WTC11 (cell line): ENCODE measurements at regions not wholly inside any gene's neighbourhood (a gene's known extent, or its start where the extent isn't known, plus 50 kb on each side); places are given as distances from the start of the nearest gene placed in this dataset.

Experiments used
- ATAC-seq: fragments of 200-7000 bp; cut with Tn5 transposase; 2 replicates; pipeline ENCODE4 v1.10.0; 2021; ENCODE audit warnings: mild to moderate bottlenecking, moderate library complexity
- CTCF ChIA-PET: fragments of 300-600 bp; sonication (Branson Sonifier 250); formaldehyde crosslinking; loops from one replicate; lab custom pipeline; 2021; ENCODE audit warnings: antibody characterized with exemption; lab: Charles Lee
- POLR2A ChIA-PET: fragments of 350-600 bp; sonication (Branson Sonifier 250); formaldehyde crosslinking; loops from one replicate; lab custom pipeline; 2021; ENCODE audit warnings: antibody characterized with exemption; lab: Charles Lee
- DNase-seq: peaks from one replicate; pipeline ENCODE4 v3.0.0; 2021; ENCODE audit warnings: low spot score
- H3K27ac Mint-ChIP-seq: 2 replicates; pipeline ENCODE4 v1.8.0; 2021; ENCODE audit warnings: mixed read lengths
- H3K27me3 Mint-ChIP-seq: 2 replicates; pipeline ENCODE4 v1.8.0; 2021; ENCODE audit warnings: low read depth, mild to moderate bottlenecking, moderate library complexity, mixed read lengths
- H3K36me3 Mint-ChIP-seq: 2 replicates; pipeline ENCODE4 v1.8.0; 2021; ENCODE audit warnings: mixed read lengths
- H3K4me1 Mint-ChIP-seq: 2 replicates; pipeline ENCODE4 v1.8.0; 2022; ENCODE audit warnings: mixed read lengths
- H3K4me3 Mint-ChIP-seq: 2 replicates; pipeline ENCODE4 v1.8.0; 2021; ENCODE audit warnings: mild to moderate bottlenecking, moderate library complexity, mixed read lengths
- H3K9me3 Mint-ChIP-seq: 2 replicates; pipeline ENCODE4 v1.8.0; 2021; ENCODE audit warnings: mixed read lengths
- CBFB ChIP-seq: sonication (generic); formaldehyde crosslinking; IDR thresholded peaks from 2 replicates; pipeline ENCODE4 v1.8.1; 2022; ENCODE audit warnings: mild to moderate bottlenecking, low read depth, missing genetic modification reagents
- IRF2 ChIP-seq: sonication (generic); formaldehyde crosslinking; IDR thresholded peaks from 2 replicates; pipeline ENCODE4 v1.8.0; 2022; ENCODE audit warnings: low read depth, missing genetic modification reagents, borderline replicate concordance
- JAZF1 ChIP-seq: fragments of 250-450 bp; sonication (Bioruptor Pico); IDR thresholded peaks from 2 replicates; pipeline ENCODE4 v1.9.0; 2021; ENCODE audit warnings: moderate library complexity, mild to moderate bottlenecking, inconsistent platforms
- NFATC4 ChIP-seq: fragments of 250-450 bp; sonication (Bioruptor Pico); IDR thresholded peaks from 2 replicates; pipeline ENCODE4 v1.9.0; 2021; ENCODE audit warnings: mild to moderate bottlenecking
- NR1H2 ChIP-seq: sonication (generic); formaldehyde crosslinking; IDR thresholded peaks from 2 replicates; pipeline ENCODE4 v1.9.0; 2021; ENCODE audit warnings: mild to moderate bottlenecking, moderate library complexity, missing genetic modification reagents
- NR3C1 ChIP-seq: sonication (generic); formaldehyde crosslinking; conservative IDR thresholded peaks from 2 replicates; pipeline ENCODE4 v1.8.1; 2023; ENCODE audit warnings: low read depth, mild to moderate bottlenecking, missing genetic modification reagents
- RELA ChIP-seq: sonication (generic); formaldehyde crosslinking; IDR thresholded peaks from 2 replicates; pipeline ENCODE4 v1.8.1; 2022; ENCODE audit warnings: missing genetic modification reagents, mild to moderate bottlenecking, borderline replicate concordance
- SMAD4 ChIP-seq: sonication (generic); formaldehyde crosslinking; IDR thresholded peaks from 2 replicates; pipeline ENCODE4 v1.8.0; 2022; ENCODE audit warnings: mild to moderate bottlenecking, missing genetic modification reagents
- SP1 ChIP-seq: sonication (generic); formaldehyde crosslinking; conservative IDR thresholded peaks from 2 replicates; pipeline ENCODE4 v1.8.1; 2022; ENCODE audit warnings: missing genetic modification reagents
- ZNF138 ChIP-seq: sonication (generic); formaldehyde crosslinking; conservative IDR thresholded peaks from 2 replicates; pipeline ENCODE4 v1.8.1; 2022; ENCODE audit warnings: mild to moderate bottlenecking, moderate library complexity, missing genetic modification reagents
- TF ChIP-seq, protein P1 (sequence below): fragments of 250-450 bp; sonication (Bioruptor Pico); IDR thresholded peaks from 2 replicates; pipeline ENCODE4 v1.9.0; 2021; ENCODE audit warnings: moderate library complexity, mild to moderate bottlenecking, inconsistent platforms, borderline replicate concordance
- TF ChIP-seq, protein P2 (sequence below): sonication (generic); formaldehyde crosslinking; IDR thresholded peaks from 2 replicates; pipeline ENCODE4 v1.8.1; 2022; ENCODE audit warnings: low read depth, mild to moderate bottlenecking, moderate library complexity, missing genetic modification reagents, borderline replicate concordance
- TF ChIP-seq, protein P3 (sequence below): sonication (generic); formaldehyde crosslinking; conservative IDR thresholded peaks from 2 replicates; pipeline ENCODE4 v1.8.1; 2023; ENCODE audit warnings: mild to moderate bottlenecking, low read depth, missing genetic modification reagents, moderate library complexity
- TF ChIP-seq, protein P4 (sequence below): sonication (generic); formaldehyde crosslinking; IDR thresholded peaks from 2 replicates; pipeline ENCODE4 v1.8.0; 2023; ENCODE audit warnings: mild to moderate bottlenecking, missing genetic modification reagents
- TF ChIP-seq, protein P5 (sequence below): sonication (generic); formaldehyde crosslinking; IDR thresholded peaks from 2 replicates; pipeline ENCODE4 v1.8.1; 2023; ENCODE audit warnings: mild to moderate bottlenecking, missing genetic modification reagents, moderate library complexity
- TF ChIP-seq, protein P6 (sequence below): sonication (generic); formaldehyde crosslinking; IDR thresholded peaks from 2 replicates; pipeline ENCODE4 v1.8.1; 2023; ENCODE audit warnings: mild to moderate bottlenecking, missing genetic modification reagents

DNA sequence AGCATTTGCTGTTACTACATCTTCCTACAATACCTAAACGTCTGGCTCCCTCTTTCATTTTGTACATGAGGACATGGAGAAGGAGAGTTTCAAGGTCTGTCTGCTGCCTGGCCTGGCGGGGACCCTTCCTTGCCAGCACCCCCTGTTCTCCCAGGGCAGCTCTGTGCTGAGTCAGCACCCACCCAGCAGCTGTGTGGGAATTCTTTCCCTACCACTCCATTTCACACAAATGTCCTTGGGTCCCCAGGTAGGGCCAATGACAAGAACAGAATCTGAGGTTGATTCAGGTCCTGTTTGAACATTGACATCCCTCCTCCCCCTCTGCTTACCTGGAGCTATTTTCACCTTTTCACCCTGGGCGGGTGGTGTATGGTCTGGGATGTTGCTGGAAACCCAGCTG is 129.9 kb upstream of the ITGA6 start:
- TF ChIP-seq, protein P1, sequence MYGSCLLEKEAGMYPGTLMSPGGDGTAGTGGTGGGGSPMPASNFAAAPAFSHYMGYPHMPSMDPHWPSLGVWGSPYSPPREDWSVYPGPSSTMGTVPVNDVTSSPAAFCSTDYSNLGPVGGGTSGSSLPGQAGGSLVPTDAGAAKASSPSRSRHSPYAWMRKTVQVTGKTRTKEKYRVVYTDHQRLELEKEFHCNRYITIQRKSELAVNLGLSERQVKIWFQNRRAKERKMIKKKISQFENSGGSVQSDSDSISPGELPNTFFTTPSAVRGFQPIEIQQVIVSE (CRISPR knock-in tag) = no peak
- TF ChIP-seq, protein P2, sequence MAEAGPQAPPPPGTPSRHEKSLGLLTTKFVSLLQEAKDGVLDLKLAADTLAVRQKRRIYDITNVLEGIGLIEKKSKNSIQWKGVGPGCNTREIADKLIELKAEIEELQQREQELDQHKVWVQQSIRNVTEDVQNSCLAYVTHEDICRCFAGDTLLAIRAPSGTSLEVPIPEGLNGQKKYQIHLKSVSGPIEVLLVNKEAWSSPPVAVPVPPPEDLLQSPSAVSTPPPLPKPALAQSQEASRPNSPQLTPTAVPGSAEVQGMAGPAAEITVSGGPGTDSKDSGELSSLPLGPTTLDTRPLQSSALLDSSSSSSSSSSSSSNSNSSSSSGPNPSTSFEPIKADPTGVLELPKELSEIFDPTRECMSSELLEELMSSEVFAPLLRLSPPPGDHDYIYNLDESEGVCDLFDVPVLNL = no peak
- TF ChIP-seq NR3C1 (no peak), ZNF138 (CRISPR knock-in tag) (no peak), SMAD4 (CRISPR knock-in tag) (no peak), RELA (CRISPR knock-in tag) (no peak), JAZF1 (CRISPR knock-in tag) (no peak)
- TF ChIP-seq, protein P3, sequence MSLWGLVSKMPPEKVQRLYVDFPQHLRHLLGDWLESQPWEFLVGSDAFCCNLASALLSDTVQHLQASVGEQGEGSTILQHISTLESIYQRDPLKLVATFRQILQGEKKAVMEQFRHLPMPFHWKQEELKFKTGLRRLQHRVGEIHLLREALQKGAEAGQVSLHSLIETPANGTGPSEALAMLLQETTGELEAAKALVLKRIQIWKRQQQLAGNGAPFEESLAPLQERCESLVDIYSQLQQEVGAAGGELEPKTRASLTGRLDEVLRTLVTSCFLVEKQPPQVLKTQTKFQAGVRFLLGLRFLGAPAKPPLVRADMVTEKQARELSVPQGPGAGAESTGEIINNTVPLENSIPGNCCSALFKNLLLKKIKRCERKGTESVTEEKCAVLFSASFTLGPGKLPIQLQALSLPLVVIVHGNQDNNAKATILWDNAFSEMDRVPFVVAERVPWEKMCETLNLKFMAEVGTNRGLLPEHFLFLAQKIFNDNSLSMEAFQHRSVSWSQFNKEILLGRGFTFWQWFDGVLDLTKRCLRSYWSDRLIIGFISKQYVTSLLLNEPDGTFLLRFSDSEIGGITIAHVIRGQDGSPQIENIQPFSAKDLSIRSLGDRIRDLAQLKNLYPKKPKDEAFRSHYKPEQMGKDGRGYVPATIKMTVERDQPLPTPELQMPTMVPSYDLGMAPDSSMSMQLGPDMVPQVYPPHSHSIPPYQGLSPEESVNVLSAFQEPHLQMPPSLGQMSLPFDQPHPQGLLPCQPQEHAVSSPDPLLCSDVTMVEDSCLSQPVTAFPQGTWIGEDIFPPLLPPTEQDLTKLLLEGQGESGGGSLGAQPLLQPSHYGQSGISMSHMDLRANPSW (CRISPR knock-in tag) = no peak
- Mint-ChIP-seq H3K27ac (no peak overlapping the region), H3K4me1 (peaks cover 38% of the 10 kb centered on the region)

DNA sequence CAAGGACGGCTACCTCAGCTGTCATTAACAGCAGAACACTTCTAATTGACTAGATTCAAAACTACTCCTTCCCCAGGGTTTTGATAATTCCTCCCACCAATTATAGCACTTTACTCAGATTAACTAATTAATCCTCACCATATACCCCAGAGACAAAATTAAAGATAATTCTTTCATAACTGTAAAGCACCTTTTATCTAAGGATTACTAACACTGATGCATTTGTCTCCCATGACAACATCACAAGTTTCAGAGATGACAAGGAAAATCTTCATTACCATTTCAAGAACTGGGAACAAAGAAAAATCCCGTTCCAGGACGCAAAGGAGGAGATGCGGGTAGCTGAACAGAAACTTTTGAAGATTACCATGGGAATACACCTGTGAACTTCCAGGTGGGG is 129.4 kb upstream of the ITGA6 start:
- CTCF ChIA-PET = interaction anchor here (0.7 kb wide), 1 partner anchor 164 kb away, joined by 3 read pairs; no protein-coding TSS in a partner anchor
- H3K9me3 Mint-ChIP-seq = peaks cover 8% of the 10 kb centered on the region
- H3K36me3 Mint-ChIP-seq = peaks cover 4% of the 10 kb centered on the region; the same call in 1 of the 2 replicates
- ATAC-seq = no peak
- POLR2A ChIA-PET = no interaction called here
- H3K27me3 Mint-ChIP-seq = peaks cover 64% of the 10 kb centered on the region
- H3K4me3 Mint-ChIP-seq = no peak overlapping the region
- no peak overlapping the region for H3K27ac Mint-ChIP-seq
- H3K4me1 Mint-ChIP-seq = peaks cover 38% of the 10 kb centered on the region
- no peak for DNase-seq
- TF ChIP-seq, protein P4, sequence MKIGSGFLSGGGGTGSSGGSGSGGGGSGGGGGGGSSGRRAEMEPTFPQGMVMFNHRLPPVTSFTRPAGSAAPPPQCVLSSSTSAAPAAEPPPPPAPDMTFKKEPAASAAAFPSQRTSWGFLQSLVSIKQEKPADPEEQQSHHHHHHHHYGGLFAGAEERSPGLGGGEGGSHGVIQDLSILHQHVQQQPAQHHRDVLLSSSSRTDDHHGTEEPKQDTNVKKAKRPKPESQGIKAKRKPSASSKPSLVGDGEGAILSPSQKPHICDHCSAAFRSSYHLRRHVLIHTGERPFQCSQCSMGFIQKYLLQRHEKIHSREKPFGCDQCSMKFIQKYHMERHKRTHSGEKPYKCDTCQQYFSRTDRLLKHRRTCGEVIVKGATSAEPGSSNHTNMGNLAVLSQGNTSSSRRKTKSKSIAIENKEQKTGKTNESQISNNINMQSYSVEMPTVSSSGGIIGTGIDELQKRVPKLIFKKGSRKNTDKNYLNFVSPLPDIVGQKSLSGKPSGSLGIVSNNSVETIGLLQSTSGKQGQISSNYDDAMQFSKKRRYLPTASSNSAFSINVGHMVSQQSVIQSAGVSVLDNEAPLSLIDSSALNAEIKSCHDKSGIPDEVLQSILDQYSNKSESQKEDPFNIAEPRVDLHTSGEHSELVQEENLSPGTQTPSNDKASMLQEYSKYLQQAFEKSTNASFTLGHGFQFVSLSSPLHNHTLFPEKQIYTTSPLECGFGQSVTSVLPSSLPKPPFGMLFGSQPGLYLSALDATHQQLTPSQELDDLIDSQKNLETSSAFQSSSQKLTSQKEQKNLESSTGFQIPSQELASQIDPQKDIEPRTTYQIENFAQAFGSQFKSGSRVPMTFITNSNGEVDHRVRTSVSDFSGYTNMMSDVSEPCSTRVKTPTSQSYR (CRISPR knock-in tag) = no peak
- TF ChIP-seq IRF2 (CRISPR knock-in tag) (no peak), SP1 (CRISPR knock-in tag) (no peak), NR1H2 (CRISPR knock-in tag) (no peak), NFATC4 (no peak), CBFB (CRISPR knock-in tag) (no peak)
- TF ChIP-seq, protein P5, sequence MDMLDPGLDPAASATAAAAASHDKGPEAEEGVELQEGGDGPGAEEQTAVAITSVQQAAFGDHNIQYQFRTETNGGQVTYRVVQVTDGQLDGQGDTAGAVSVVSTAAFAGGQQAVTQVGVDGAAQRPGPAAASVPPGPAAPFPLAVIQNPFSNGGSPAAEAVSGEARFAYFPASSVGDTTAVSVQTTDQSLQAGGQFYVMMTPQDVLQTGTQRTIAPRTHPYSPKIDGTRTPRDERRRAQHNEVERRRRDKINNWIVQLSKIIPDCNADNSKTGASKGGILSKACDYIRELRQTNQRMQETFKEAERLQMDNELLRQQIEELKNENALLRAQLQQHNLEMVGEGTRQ (CRISPR knock-in tag) = no peak
- TF ChIP-seq, protein P6, sequence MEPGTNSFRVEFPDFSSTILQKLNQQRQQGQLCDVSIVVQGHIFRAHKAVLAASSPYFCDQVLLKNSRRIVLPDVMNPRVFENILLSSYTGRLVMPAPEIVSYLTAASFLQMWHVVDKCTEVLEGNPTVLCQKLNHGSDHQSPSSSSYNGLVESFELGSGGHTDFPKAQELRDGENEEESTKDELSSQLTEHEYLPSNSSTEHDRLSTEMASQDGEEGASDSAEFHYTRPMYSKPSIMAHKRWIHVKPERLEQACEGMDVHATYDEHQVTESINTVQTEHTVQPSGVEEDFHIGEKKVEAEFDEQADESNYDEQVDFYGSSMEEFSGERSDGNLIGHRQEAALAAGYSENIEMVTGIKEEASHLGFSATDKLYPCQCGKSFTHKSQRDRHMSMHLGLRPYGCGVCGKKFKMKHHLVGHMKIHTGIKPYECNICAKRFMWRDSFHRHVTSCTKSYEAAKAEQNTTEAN (CRISPR knock-in tag) = no peak
- TF ChIP-seq, protein P1 (CRISPR knock-in tag) = no peak

More for the DNA sequence above, 129.9 kb upstream of the ITGA6 start:
- Mint-ChIP-seq H3K27me3 (peaks cover 64% of the 10 kb centered on the region), H3K36me3 (peaks cover 4% of the 10 kb centered on the region; the same call in 1 of the 2 replicates), H3K9me3 (peaks cover 8% of the 10 kb centered on the region), H3K4me3 (no peak overlapping the region)
- ATAC-seq (no peak), DNase-seq (no peak)
- ChIA-PET POLR2A (no interaction called here), CTCF (interaction anchor here (0.7 to 1.8 kb wide), 2 partner anchors 164 kb away, joined by 3 to 7 read pairs; no protein-coding TSS in a partner anchor)
